ENCODE measurements at regions not wholly inside any gene's neighbourhood (a gene's known extent, or its start where the extent isn't known, plus 50 kb on each side); places are given as distances from the start of the nearest gene placed in this dataset.
"Not testable (repeated sequence)": the region's sequence is repeated elsewhere in the genome, so short reads cannot be mapped to it uniquely, and the experiment has no call there.

GRCh38 chr18:42533616-42534015 lies 578.6 kb downstream of the PIK3C3 start:
- peak overlapping the region; percentile 30; the same call in 1 of the 2 replicates for H3K27ac ChIP-seq
- TF ChIP-seq CTCF (conservative IDR thresholded peaks at IDR 0.05): no peak

GRCh38 chr18:42534313-42534712 lies 579.3 kb downstream of the PIK3C3 start:
- no peak overlapping the region for H3K27ac ChIP-seq

GRCh38 chr18:42536442-42536841 lies 579.0 kb downstream of the RIT2 start:
- H3K27ac ChIP-seq: no peak overlapping the region
- TF ChIP-seq CTCF (conservative IDR thresholded peaks at IDR 0.05) (no peak), ZFX (IDR thresholded peaks at IDR 0.05) (no peak)

More at GRCh38 chr18:42534313-42534712, 579.3 kb downstream of the PIK3C3 start:
- no peak for TF ChIP-seq ZFX (IDR thresholded peaks at IDR 0.05)
- no peak for TF ChIP-seq CTCF (conservative IDR thresholded peaks at IDR 0.05)

DNA sequence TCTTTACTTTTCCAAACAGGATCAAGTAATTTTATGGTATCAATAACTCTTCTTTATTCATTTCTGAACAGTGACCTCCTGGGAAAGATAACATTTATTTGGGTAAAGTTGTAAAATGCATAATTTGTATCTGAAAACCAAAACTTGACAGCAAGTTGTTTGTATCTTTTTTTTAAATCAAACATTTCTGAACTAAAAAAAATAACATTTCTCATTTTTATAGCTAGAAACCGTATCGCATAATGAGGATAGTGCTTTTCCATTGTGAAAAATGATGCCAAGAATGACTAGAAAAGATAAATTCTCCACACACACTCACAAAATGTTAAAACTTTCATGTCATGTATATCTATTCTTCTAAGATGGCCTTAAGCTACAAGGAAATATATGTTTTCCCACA lies 578.2 kb downstream of the RIT2 start:
- no peak overlapping the region for H3K27ac ChIP-seq
- TF ChIP-seq CTCF (conservative IDR thresholded peaks at IDR 0.05): no peak
- no peak for TF ChIP-seq ZFX (IDR thresholded peaks at IDR 0.05)

GRCh38 chr18:42544901-42545300 lies 570.6 kb downstream of the RIT2 start:
- H3K27ac ChIP-seq: no peak overlapping the region
- TF ChIP-seq CTCF (conservative IDR thresholded peaks at IDR 0.05) (no peak), ZFX (IDR thresholded peaks at IDR 0.05) (no peak)

GRCh38 chr18:42545825-42546224 lies 569.7 kb downstream of the RIT2 start:
- no peak overlapping the region for H3K27ac ChIP-seq
- TF ChIP-seq ZFX (IDR thresholded peaks at IDR 0.05): no peak

- no peak overlapping the region for H3K27ac ChIP-seq
- TF ChIP-seq CTCF (conservative IDR thresholded peaks at IDR 0.05): no peak
- no peak for TF ChIP-seq ZFX (IDR thresholded peaks at IDR 0.05)
These were observed 567.0 kb downstream of the RIT2 start for GRCh38 chr18:42548493-42548892.

DNA sequence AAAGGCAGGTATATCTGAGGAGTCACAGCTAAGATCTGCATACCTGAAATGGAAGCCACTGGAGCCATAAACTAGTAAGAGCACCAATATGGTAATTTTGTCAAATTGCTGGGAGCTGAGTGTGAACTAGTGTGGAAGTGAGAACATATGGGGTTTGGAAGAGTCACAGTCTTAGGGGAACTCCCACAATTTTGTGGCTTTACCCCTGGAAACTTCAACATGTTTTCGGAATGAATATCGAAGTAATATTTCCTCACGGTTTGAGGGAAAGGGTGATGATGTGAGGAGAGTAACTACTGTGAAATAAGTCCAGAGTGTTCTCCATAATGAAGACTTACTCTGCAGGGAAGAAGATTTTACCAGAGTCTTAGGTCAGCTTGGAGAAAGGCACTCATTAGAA lies 565.9 kb downstream of the RIT2 start:
- no peak overlapping the region for H3K27ac ChIP-seq
- TF ChIP-seq ZFX (IDR thresholded peaks at IDR 0.05): no peak
- TF ChIP-seq CTCF (conservative IDR thresholded peaks at IDR 0.05): no peak

- H3K27ac ChIP-seq: not testable (repeated sequence)
These were observed 562.9 kb downstream of the RIT2 start for GRCh38 chr18:42552559-42552958.

Data from C4-2B (cell line).